Keratinocyte (primary cell): ENCODE measurements at regions not wholly inside any gene's neighbourhood (a gene's known extent, or its start where the extent isn't known, plus 50 kb on each side); places are given as distances from the start of the nearest gene placed in this dataset.

Source experiments
- DNase-seq: peaks from one replicate; pipeline ENCODE4 v3.0.0-alpha.2; 2011; ENCODE audit warnings: low read depth, missing footprints, low spot score
- FAIRE-seq: peaks from 2 replicates; lab custom pipeline; 2011; peaks lifted over from hg19 to GRCh38; lab: Jason Lieb, UNC
- H2AFZ ChIP-seq: 2 replicates; pipeline ENCODE4 v1.6.0; 2012; ENCODE audit warnings: low read length, control low read depth, inconsistent platforms; ENCODE audit not compliant: control insufficient read depth
- H3K27ac ChIP-seq: 2 replicates; pipeline ENCODE4 v1.5.1; 2011; ENCODE audit warnings: low read length; ENCODE audit not compliant: control insufficient read depth, insufficient read depth
- H3K27me3 ChIP-seq: 3 replicates; pipeline ENCODE4 v1.6.0; 2011; ENCODE audit warnings: low read length; ENCODE audit not compliant: control insufficient read depth, insufficient read depth; ENCODE audit errors: extremely low read depth
- H3K36me3 ChIP-seq, 2 experiments: 2 replicates in 1 of 2; 3 replicates in 1 of 2; pipeline ENCODE4 v1.5.1; 2011; ENCODE audit warnings: low read length in 2 of 2, mild to moderate bottlenecking in 1 of 2; ENCODE audit not compliant: control insufficient read depth in 2 of 2, insufficient read depth in 2 of 2; ENCODE audit errors: extremely low read depth in 1 of 2
- H3K4me1 ChIP-seq: 3 replicates; pipeline ENCODE4 v1.5.1; 2011; ENCODE audit warnings: low read length; ENCODE audit not compliant: control insufficient read depth, insufficient read depth; ENCODE audit errors: extremely low read depth
- H3K4me2 ChIP-seq: 3 replicates; pipeline ENCODE4 v1.6.0; 2011; ENCODE audit warnings: low read depth, low read length; ENCODE audit not compliant: control insufficient read depth, insufficient read depth; ENCODE audit errors: extremely low read depth
- H3K4me3 ChIP-seq, 3 experiments: fragments of 200-600 bp in 1 of 3; sonication (generic) in 1 of 3; 2 replicates in 2 of 3; 3 replicates in 1 of 3; pipeline ENCODE4 v1.5.1; 2011 to 2016; ENCODE audit warnings: low read length in 3 of 3, mild to moderate bottlenecking in 3 of 3, control low read depth in 2 of 3, inconsistent platforms in 1 of 3, low read depth in 1 of 3, mixed read lengths in 1 of 3, mixed run types in 1 of 3, moderate library complexity in 1 of 3; ENCODE audit not compliant: control insufficient read depth in 2 of 3, insufficient read depth in 2 of 3; ENCODE audit errors: extremely low read depth in 1 of 3
- H3K79me2 ChIP-seq: 2 replicates; pipeline ENCODE4 v1.6.0; 2012; ENCODE audit warnings: low read length; ENCODE audit not compliant: control insufficient read depth, insufficient read depth
- H3K9ac ChIP-seq: 3 replicates; pipeline ENCODE4 v1.6.0; 2011; ENCODE audit warnings: low read length; ENCODE audit not compliant: control insufficient read depth, insufficient read depth; ENCODE audit errors: extremely low read depth
- H3K9me1 ChIP-seq: 3 replicates; pipeline ENCODE4 v1.6.0; 2011; ENCODE audit warnings: low read length; ENCODE audit not compliant: control insufficient read depth, insufficient read depth; ENCODE audit errors: extremely low read depth
- H3K9me3 ChIP-seq: 2 replicates; pipeline ENCODE4 v1.5.1; 2012; ENCODE audit warnings: low read depth, low read length; ENCODE audit not compliant: control insufficient read depth
- H4K20me1 ChIP-seq: 3 replicates; pipeline ENCODE4 v1.6.0; 2011; ENCODE audit warnings: low read length; ENCODE audit not compliant: control insufficient read depth, insufficient read depth; ENCODE audit errors: extremely low read depth
- CTCF ChIP-seq, 3 experiments: IDR thresholded peaks in 1 of 3; conservative IDR thresholded peaks in 1 of 3; optimal IDR thresholded peaks in 1 of 3; 2 replicates in 2 of 3; 3 replicates in 1 of 3; pipeline versions ENCODE3 to v1.5.1; 2011; ENCODE audit warnings: low read length in 3 of 3, mild to moderate bottlenecking in 3 of 3, moderate library complexity in 2 of 3, control low read depth in 1 of 3, inconsistent platforms in 1 of 3; ENCODE audit not compliant: insufficient read depth in 2 of 3; ENCODE audit errors: extremely low read depth in 1 of 3
- EZH2 ChIP-seq: IDR thresholded peaks from one replicate; pipeline ENCODE4 v1.6.1; 2012; ENCODE audit warnings: inconsistent platforms, mild to moderate bottlenecking, low read length, moderate library complexity
- dilution Hi-C: fragments of 300-500 bp; cut with MboI; formaldehyde crosslinking; loops from one replicate; pipeline ENCODE4 v1.7.0; 2020; ENCODE audit warnings: low sequenced_read_pairs; ENCODE audit not compliant: extremely low pct_ligation_motif_present

DNA sequence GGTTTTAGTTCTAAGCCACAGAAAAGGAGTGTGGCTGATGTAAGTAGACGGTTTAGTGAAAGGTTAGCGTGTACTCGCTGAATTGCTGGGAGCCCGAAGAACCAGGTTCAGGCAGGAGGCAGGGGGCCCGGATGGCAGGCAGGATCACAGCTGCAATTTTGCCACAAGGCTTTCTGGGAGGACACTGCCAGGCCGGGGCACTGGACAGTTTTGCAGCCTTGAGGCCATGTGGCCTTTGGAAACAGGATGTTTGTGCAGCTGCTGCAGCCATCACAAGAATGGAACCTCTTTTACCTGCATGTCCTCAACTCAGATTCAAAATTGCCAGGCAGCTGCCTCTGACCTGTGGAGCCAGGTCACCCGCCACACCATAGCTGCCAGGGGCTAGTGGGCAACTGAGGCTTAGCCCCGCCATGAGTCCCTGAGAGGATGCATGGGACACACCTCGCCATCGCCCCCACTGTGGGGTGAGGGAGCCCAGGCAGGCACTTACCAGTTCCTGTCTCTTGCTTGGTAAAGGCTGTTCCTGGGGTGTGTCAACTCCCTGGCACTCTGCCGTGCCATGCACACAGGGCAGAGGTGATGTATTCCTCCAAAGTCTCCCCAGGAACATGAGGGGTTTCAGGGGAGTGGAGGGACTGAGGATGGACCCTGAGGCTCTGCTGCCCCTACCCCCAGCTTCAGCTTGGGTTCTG lies 188.6 kb downstream of the RPS24 start:
- Histone ChIP-seq H3K36me3 (no peaks in the 10 kb centered on the region), H3K27me3 (peaks cover 5% of the 10 kb centered on the region), H3K4me2 (no peak overlapping the region), H3K9ac (no peak overlapping the region), H3K9me1 (no peaks in the 10 kb centered on the region), H4K20me1 (no peaks in the 10 kb centered on the region), H2AFZ (no peak overlapping the region), H3K4me1 (no peaks in the 10 kb centered on the region), H3K9me3 (no peaks in the 10 kb centered on the region), H3K4me3 (no peak overlapping the region), H3K79me2 (no peaks in the 10 kb centered on the region), H3K27ac (no peak overlapping the region)
- FAIRE-seq: no peak
- TF ChIP-seq EZH2 (no peak), CTCF (optimal IDR thresholded peaks at IDR 0.05 in 1 of 3, IDR thresholded peaks at IDR 0.05 in 1 of 3, conservative IDR thresholded peaks at IDR 0.05 in 1 of 3; ENCODE audit: extremely low read depth in 1 of 3, insufficient read depth in 2 of 3, low read length in 3 of 3) (no peak)
- no peak for DNase-seq
- dilution Hi-C loops: no loop called here

- no peaks in the 10 kb centered on the region for H3K9me3 ChIP-seq
- TF ChIP-seq CTCF (optimal IDR thresholded peaks at IDR 0.05 in 1 of 3, IDR thresholded peaks at IDR 0.05 in 1 of 3, conservative IDR thresholded peaks at IDR 0.05 in 1 of 3; ENCODE audit: extremely low read depth in 1 of 3, insufficient read depth in 2 of 3, low read length in 3 of 3): no peak
- TF ChIP-seq EZH2: no peak
- FAIRE-seq (no peak), DNase-seq (no peak)
- H3K4me3 ChIP-seq: no peak overlapping the region
- no peak overlapping the region for H2AFZ ChIP-seq
- H3K9me1 ChIP-seq: no peaks in the 10 kb centered on the region
- H3K27me3 ChIP-seq: no peaks in the 10 kb centered on the region
- no peaks in the 10 kb centered on the region for H3K4me1 ChIP-seq
- no peak overlapping the region for H3K9ac ChIP-seq
- no peaks in the 10 kb centered on the region for H3K36me3 ChIP-seq
- H4K20me1 ChIP-seq: no peaks in the 10 kb centered on the region
- dilution Hi-C loops: no loop called here
- H3K79me2 ChIP-seq: no peaks in the 10 kb centered on the region
- no peak overlapping the region for H3K27ac ChIP-seq
- H3K4me2 ChIP-seq: no peak overlapping the region
Observed at GRCh38 chr10:78223088-78223487, 189.4 kb downstream of the RPS24 start.
